Stimulated activated CD8-positive, alpha-beta memory T cell treated with anti-CD3 and anti-CD28 coated beads, Interleukin-4, amount 100 ng/mL, for 48 hours (primary cell): ENCODE measurements at regions not wholly inside any gene's neighbourhood (a gene's known extent, or its start where the extent isn't known, plus 50 kb on each side); places are given as distances from the start of the nearest gene placed in this dataset.

Source experiments
- DNase-seq: peaks from one replicate; pipeline ENCODE4 v3.0.0-alpha.2; 2020

DNA sequence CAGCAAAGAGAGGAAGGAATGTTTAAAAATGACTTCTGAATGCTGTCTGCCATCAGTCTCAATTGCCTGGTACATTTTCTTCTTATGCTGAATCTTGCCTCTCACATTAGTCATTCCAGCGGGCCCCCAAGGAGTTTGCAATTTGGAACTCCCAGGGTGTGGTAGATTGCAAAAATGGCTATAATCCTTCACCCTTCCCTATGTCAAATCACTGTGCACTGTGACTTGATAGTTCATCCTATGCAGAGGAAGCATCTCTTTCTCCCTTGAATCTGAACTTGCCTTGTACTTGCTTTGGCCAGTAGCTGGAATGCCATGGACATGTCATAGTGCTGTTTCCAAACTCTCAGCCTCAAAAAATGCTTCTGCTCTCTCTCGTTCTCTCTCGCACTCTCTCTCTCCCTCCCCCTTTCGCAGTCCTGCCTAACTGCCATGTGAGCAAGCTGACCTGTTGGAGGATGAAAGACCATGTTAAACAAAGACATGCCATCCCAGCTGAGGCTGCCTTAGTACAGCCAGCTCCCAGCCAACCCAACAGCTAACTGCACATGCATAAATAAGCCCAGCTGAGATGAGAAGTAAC is 284.0 kb upstream of the TLE4 start:
- DNase-seq = no peak

DNA sequence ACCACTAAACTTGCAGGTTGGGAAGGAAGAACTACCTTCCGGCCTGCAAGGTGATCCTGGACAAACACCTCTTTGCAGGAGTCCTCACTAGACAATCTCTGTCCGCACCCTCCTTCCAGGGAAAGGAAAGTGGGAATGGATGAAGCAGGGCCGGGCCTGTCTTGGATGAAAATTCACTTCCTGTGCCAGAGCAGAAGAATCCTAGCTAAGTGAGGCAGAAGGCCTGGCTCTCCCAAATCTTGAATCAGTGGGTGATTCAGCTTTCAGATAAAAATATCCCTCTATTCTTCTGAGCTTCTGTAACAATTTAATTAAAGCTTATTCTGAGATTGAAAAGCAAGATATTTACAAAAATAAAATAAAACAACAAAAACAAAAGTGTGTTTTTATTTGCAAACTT is 281.9 kb upstream of the TLE4 start:
- DNase-seq = no peak

DNA sequence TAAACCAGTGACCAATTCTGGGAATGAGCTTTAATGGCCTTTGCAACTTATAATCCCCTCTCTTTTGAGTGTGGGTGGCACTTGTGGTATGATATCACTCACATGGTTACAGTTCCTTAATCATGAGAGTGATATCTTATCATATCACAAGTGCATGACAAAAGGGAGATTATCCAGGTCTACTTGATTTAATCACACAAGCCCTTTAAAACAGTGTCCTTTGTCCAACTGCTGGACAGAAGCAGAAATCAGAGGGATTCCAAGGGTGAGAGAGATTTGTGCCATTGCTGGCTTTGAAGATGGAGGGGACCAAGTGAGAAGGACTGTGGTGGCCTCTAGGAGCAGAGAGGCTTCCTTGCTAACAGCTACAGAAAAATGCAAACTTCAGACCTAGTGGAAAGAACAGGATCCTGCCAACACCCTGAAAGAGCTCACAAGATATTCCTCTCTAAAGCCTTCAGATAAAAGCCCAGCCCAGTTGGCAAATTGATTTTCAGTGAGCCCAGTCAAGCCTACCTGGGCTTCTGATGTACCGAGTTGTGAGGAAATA is 279.0 kb upstream of the TLE4 start:
- no peak for DNase-seq

GRCh38 chr9:79300068-79300467 is 271.7 kb upstream of the TLE4 start:
- no peak for DNase-seq

DNA sequence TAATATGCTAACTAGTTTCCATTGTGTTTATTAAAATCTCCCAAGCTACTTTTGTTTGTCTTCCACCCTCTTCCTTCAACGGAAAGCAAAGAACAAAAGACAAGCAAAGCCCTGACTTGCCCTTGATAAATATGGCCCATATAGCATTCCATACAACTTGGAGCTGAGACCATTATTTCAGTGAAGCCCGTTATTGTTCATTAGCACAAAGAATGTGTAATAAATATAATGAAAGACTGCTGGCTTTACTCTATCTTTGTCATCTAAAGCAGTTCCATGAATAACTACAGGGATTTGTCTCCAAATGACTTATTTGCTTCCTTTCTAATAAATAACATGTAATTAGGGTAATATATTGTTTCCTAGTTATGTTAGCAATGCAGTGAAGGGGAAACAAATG is 270.7 kb upstream of the TLE4 start:
- DNase-seq = no peak

- no peak for DNase-seq
Measured at GRCh38 chr9:79301551-79302391, 270.0 kb upstream of the TLE4 start.

- no peak for DNase-seq
Measured at GRCh38 chr9:79302569-79302968, 269.2 kb upstream of the TLE4 start.

GRCh38 chr9:79308012-79308411 is 263.8 kb upstream of the TLE4 start:
- no peak for DNase-seq

DNA sequence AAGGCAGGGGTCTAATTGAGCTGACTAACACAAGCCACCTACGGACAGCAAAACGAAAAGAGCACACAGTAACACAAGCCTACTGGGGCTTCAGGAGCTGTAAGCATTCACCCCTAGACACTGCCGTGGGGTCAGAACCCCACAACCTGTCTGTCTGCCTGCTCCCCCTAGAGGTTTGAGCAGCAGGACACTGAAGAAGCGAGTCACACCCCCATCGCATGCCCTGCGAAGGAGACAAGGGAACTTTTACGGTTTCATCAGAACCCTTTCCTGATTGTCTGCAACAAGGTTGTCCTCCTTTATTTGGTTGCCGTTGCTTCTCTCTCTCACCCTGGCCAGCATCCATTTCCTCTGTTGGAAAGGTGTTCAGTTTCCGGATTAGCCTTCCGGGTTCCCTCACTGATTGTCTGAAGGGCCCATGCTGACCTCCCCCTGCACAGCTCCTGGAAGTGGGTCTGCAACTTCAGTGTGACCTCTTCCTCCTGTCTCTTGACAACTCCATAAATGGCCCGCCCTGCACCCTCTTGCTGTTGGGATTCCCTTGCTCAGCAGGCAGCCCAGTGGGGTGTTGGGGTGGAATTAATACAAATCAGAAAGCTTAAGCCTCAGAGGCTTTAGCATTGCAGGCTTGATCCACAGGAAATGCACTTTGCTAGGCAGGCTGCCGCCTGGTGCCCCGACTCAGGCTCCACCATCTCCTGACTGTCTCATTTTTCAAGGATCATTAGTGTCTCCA is 258.9 kb upstream of the TLE4 start:
- no peak for DNase-seq

DNA sequence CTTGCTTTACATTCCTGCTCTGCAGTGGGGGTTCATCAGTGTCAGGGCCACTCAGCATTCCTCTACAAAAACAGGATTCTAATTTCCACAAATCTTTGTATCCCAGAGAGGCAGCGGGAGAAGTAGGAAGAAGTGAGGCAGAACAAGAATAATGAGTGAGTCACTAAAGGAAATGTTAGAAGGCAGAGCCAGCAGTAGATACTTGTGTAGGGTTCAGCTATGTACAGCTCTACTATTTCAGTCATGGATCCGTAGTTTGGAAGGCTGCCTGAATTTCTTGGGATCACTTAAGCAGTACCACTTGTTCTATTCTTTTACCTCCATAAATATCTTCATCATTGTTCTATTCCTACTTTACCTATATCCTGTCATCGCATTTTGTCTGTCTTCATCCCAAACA is 246.3 kb upstream of the TLE4 start:
- DNase-seq = no peak

DNA sequence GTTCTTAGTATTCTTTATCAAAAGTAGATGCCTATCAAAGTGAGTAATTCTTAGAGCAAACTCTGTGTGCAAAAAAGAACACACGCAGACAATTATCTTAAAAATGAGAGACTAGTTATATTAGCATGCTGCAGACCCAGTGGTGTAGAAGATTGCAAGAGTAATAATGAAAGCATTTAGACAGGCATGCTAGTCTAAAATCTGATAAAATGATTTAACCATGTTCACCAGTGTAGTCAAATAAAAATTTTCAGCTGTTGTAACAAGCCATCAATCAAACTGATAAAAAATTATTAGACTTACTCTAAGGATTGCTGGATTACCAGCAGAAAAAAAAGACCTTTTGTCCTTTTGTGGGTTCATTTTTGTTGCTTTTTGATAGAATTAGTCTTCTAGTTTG is 241.9 kb upstream of the TLE4 start:
- DNase-seq = no peak

DNA sequence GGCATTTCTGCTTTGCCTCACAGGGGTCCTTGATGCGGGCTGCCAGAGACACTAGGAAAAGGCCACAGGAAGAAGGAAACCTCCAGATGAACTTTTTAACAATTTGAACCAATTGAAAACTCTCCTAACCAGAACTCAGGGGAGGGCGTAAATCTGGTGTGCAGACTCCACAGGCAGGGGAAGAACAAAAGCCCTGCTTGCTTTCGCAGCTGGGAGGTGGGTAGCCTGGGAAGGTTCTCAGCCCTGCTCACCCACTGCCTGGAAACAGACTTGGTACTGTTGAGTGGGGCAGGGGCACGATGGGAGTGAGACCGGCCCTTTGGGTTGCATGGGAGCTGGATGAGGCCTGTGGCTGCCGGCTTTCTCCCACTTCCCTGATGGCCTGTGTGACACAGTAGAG is 237.8 kb upstream of the TLE4 start:
- DNase-seq = no peak

DNA sequence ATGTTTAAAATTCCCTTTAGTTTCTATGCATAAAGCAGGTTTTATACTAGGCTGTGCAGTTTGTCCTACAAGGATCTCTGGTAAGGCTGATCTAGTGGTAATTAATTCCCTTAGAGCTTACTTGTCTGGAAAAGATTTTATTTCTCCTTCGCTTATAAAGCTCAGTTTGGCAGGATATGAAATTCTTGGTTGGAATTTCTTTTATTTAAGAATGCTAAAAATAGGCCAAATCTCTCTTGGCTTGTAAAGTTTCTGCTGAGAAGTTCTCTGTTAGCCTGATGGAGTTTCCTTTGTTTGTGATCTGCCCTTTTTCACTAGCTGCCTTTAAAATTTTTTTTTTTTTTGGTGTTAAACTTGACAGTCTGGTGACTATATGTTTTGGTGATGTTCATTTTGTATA is 237.1 kb upstream of the TLE4 start:
- no peak for DNase-seq

GRCh38 chr9:79335987-79336386 is 235.8 kb upstream of the TLE4 start:
- no peak for DNase-seq

DNA sequence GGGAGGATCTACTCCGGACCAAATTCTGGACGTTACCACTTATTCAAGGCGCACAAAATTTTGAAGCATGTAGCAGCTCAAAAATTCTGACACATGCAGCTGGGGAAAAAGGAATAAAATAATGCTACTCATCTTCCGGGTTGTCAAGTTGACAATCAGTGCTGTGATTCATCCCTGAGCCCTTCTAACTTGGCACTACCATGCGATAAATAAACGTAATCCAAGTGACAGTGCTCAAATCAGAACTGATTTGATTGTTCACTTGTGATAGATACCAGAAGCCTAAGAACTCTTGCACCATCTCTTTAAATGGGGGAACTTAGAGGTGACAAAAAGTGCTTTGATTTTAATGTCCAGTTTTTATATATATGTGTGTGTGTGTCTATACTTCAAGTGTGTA is 230.2 kb upstream of the TLE4 start:
- no peak for DNase-seq

GRCh38 chr9:79346350-79347020 is 225.3 kb upstream of the TLE4 start:
- DNase-seq = no peak

DNA sequence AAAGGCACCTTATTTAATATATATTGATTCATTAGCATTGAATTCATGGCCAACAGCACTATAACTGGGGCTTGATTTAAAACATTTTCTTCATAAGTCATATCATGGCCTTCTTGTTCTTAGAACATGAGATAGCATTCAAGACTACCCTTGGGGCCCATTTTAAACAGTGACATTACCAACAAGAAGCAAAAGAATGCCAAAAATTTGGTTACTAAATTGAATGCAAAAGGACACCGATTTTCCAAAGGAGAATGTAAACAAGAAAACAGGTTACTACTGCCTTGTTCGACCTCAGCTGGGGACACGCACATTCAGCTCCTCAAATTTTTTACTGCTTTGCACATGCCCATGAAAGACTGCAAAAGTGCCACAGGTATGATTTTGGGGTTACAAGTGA is 219.4 kb upstream of the TLE4 start:
- no peak for DNase-seq

- no peak for DNase-seq
Measured at GRCh38 chr9:79353856-79354520, 217.8 kb upstream of the TLE4 start.

DNA sequence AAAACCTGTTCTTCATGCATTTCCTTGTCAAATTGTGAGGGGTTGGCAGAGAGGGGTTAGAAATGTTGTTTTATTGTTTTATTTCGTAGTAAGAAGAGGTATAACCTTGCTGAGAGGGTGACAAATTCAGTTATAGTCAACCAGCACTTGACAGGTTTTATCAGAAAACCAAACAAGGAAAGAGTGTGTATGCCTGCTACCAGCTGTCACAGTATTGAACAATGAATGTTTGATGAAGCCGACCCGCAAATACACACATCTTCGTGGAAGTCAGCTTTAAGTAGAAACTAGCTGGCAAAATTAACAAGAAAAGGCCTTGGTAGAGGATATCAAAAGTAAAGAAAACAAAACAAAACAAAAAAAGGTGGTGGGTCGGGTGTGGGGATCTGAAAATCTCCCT is 214.6 kb upstream of the TLE4 start:
- no peak for DNase-seq

DNA sequence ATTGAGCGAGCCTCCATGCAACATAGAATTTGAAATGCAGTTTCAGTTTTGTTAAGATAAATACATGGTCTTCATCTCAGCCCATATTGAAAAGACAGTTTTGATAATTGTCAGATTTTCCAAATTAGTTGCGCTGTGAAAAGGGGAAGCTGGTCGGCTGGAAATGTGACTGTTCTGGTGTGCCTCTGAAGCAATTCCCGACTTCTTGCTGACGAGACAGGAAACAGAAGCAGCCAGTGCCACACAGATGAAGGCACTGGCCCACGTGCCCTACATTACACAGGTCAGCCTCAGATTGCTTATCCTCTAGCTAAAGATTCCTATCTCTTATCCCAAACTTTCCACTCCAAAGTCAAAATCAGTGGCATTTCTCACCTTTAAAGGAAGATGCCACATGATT is 214.1 kb upstream of the TLE4 start:
- DNase-seq = no peak

- DNase-seq = no peak
Measured at GRCh38 chr9:79360387-79361347, 211.1 kb upstream of the TLE4 start.
